ENCODE measurements at regions not wholly inside any gene's neighbourhood (a gene's known extent, or its start where the extent isn't known, plus 50 kb on each side); places are given as distances from the start of the nearest gene placed in this dataset.

DNA sequence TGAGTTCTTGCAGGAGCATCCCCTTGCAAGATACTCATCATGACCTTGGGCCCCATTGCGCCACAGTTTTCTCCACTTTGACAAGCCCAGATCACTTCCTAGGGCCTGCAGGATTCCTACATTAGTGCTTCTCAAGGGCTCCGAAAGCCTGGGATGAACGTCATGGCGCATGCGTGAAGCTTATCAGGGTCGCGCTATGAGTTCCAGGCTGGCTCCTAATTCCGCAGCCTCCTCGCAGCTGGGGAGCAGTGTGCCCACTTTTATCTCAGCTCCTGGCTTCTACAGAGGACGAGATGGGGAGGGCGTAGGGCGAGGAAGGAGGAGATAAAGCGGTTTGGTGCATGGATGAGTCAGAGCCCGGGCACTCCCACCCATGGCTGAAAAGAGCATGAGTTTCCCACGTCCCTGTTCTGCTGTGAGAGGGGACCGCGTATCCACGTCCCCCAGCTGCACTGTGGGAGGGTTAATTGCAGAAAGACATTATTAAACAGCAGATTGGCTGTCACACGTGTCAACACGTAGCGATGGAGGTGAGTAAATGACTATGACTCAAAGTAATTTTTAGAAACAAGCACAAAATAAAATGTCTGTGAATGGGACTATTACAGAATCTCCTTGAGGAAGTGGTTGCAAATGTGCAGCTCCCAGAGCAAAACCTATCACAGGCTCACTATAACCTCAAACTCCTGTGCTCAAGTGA lies 72.9 kb upstream of the DSP start:
- no peak for DNase-seq

DNA sequence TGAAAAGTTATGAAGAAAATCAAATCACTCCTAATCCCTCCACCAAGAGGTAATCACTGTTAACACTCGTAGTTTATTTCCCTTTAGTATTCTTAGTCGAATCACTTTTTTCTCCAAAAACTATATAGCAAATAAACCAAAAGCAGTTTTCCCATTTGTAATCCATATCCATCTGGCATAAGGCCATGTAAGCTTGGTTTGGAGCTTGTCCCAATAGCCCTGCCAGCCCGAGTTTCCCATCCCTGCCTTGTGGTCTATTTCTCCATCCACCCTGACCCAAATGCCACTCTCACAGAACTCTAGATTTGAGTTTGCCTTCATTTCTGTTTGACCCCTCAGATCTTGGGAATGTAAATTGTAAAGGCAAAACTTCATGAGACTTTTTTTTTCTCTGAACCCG lies 71.8 kb upstream of the DSP start:
- DNase-seq: no peak

DNA sequence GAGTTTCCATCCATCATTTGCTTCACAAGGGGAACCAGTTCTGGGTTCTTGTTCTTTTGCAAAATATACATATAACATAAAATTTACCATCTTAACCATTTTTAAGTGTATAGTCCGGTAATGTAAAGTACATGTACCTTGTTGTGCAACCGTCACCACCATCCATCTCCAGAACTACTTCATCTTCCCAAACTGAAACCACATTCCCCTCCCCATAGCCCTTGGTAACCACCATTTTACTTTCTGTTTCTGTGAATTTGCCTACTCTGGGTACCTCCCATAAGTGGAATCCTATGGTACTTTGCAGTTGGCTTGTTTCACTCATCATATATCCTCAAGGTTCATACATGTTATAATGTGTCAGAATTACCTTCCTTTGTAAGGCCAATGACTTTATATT lies 70.3 kb upstream of the DSP start:
- peak; percentile 47 for DNase-seq

DNA sequence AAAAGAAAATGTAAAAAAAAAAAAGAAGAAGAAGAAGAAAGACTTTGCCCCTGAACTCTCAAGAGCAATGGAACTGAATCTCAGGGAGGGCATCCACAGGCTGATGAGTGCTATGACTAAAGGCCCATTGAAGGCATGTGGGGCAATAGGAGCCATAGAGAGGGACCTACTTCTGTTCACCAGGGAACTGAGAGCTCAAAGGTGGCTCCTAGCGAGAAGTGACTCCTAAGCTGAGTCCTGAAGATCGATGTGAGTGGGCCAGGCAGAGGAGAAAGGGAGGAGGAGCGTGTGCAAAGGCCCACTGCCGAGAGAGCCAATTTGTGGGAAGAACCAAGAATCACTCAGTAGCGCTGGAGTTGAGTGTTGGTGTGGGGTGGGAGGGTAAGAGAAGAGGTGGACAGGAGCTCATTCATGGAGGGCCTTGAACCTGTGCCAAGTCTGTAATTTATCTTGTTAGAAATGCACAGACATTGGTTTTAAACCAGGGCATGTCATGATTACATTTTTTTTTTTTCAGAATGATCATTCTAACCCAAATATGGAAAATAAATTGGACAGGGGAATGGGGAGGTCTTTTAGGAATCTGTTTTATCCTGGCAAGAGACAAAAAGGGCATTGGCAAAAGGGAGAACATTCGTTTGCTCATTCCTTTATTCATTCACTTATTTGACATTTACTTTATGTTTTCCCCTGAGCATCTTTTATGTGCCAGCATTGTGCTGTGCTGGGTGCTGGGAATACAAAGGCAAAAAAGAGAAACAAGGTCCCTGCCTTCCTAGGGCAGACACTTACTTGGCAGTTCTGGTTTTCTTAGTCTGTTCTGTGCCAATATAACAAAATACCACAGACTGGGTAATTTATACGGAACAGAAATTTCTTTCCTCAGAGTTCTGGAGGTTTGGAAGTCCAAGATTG lies 67.4 kb upstream of the DSP start:
- DNase-seq: no peak

DNA sequence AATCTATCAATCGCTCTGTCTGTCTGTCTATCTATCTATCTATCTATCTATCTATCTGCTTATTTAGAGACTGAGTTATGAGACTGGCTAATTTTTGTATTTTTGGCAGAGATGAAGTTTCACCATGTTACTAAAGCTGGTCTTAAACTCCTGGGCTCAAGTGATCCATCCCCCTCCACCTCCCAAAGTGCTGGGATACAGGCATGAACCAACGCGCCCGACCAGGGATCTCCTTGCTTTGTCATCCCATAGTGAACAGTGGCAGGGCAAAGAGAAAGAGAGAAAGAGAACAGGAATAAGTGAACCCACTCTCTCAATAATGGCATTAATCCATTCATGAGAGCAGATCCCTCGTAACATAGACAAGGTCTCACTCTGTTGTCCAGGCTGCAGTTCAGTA lies 66.4 kb upstream of the DSP start:
- no peak for DNase-seq

DNA sequence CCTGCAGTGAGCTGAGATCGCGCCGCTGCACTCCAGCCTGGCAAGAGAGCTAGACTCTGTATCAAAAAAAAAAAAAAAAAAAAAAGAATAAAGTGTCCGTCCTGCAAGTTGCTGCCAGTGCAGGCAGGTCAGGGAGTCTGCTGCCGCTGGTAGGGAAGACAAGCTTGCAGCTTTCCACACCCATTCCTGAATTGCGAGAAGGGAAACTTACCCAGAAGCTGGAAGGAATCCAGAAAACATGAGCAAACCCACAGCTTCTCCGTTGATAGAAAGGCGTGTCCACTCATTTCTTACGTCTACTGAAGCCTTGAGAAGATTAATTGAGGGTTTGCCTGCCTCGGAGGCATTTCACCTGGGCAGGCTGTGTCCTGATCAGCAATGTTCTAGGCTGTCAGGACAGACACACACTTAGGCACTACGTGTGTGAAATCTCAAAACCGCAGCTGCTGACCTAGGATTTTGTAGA lies 61.6 kb upstream of the DSP start:
- DNase-seq: peak; percentile 97

DNA sequence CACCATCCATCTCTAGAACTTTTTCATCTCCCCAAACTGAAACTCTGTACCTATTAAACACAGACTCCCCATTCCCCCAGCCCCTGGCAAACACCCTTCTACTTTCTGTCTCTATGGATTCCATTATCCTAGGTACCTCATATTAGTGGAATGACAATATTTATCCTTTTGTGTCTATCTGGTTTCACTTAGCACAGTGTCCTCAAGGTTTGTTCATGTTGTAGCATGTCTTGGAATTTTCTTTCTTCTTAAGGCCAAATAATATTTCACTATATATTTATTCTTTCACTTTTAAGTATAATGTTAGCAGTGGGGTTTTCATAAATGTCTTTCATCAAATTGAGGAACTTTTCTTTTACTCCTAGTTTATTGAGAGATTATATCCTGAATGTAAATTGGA lies 56.8 kb upstream of the DSP start:
- DNase-seq: no peak

DNA sequence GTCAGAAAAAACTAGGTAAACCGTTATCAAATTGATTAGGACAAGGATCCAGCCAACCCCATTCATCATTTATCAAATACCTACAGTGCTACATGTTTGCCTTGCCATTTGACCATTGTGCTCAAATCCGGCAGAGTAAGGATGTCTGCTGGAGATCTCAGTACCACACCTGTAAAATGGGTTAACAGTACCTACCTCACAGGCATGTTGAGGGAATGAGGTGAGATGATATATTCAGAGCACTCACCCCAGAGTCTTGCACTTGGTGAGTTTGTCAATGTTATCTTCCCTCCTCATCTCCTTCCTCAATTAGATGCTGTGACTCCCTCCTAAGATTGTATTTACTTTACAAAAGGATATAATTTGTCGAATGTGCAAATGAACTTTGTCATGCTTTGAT lies 54.5 kb upstream of the DSP start:
- no peak for DNase-seq

DNA sequence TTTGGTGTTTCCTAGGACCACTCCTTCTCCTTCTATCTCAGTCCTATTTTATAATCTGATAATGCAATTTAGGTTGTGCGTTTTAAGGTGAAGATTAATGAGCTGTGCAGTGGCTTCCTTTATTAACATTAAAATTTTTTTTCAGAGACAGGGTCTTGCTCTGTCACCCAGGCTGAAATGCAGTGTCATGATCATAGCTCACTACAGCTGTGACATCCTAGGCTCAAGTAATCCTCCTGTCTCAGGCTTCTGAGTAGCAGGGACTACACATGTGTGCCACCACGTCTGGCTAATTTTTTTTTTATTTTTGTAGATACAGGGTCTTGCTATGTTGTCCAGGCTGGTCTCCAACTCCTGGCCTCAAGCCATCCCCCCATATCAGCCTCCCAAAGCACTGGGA lies 53.0 kb upstream of the DSP start:
- DNase-seq: no peak

DNA sequence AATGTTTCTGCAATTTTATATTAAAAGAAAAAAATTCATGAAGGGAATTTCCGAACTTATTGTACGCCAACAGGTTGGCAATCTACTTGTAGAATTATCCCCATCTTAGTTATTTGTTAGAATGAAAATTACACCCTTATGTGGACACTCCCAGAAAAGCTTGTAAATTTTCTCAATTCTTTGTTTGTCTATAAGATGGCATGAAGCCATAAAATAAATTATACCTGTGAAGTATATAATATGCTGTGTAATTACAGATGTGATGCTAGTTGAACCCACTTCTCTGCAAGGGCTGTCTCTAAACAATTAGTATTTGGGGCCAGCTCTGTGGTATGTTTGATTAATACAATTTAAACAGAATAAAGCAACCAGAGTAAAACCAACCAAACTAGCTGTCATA lies 52.1 kb upstream of the DSP start:
- DNase-seq: no peak
